ENCODE measurements at regions not wholly inside any gene's neighbourhood (a gene's known extent, or its start where the extent isn't known, plus 50 kb on each side); places are given as distances from the start of the nearest gene placed in this dataset.
"Not testable (repeated sequence)": the region's sequence is repeated elsewhere in the genome, so short reads cannot be mapped to it uniquely, and the experiment has no call there.

DNA sequence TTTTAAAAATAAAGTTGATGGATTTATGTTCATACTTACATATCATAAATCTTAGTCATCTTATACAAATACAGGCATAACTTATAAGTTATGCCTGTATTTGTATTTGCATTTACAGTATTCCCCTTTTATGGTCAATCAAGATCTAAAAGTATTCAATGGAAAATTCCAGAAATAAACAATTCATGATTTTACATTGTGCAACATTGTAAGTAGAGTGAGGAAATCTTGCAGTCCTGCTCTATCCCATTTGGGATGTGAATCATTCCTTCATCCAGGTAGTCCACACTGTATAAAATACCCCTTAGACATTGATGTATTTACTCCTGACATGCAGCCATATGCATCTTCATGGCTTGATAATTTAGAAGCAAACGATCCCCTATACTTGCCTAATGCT lies 795.3 kb downstream of the SLITRK1 start:
- H3K4me3 Mint-ChIP-seq (ENCODE audit: unreplicated experiment): no peak overlapping the region
- intact Hi-C loops (cut with micrococcal nuclease): no loop called here
- TF ChIP-seq, protein P1, sequence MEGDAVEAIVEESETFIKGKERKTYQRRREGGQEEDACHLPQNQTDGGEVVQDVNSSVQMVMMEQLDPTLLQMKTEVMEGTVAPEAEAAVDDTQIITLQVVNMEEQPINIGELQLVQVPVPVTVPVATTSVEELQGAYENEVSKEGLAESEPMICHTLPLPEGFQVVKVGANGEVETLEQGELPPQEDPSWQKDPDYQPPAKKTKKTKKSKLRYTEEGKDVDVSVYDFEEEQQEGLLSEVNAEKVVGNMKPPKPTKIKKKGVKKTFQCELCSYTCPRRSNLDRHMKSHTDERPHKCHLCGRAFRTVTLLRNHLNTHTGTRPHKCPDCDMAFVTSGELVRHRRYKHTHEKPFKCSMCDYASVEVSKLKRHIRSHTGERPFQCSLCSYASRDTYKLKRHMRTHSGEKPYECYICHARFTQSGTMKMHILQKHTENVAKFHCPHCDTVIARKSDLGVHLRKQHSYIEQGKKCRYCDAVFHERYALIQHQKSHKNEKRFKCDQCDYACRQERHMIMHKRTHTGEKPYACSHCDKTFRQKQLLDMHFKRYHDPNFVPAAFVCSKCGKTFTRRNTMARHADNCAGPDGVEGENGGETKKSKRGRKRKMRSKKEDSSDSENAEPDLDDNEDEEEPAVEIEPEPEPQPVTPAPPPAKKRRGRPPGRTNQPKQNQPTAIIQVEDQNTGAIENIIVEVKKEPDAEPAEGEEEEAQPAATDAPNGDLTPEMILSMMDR (IDR thresholded peaks at IDR 0.05; ENCODE audit: unreplicated experiment): no peak
- peaks cover 25% of the 10 kb centered on the region for H3K9me3 Mint-ChIP-seq (ENCODE audit: unreplicated experiment)
- peaks cover 11% of the 10 kb centered on the region for H3K4me1 Mint-ChIP-seq (ENCODE audit: insufficient read depth, unreplicated experiment)
- no peak overlapping the region for H3K27ac Mint-ChIP-seq (ENCODE audit: low read depth, unreplicated experiment)
- BruUV-seq (replicated peaks): no TSS peak
- POLR2A ChIA-PET: no interaction called here
- no peaks in the 10 kb centered on the region for H3K27me3 Mint-ChIP-seq (ENCODE audit: insufficient read depth, unreplicated experiment)
- no peak for DNase-seq (ENCODE audit: unreplicated experiment)
- CTCF ChIA-PET: no interaction called here
- no peaks in the 10 kb centered on the region for H3K36me3 Mint-ChIP-seq (ENCODE audit: insufficient read depth, unreplicated experiment)

DNA sequence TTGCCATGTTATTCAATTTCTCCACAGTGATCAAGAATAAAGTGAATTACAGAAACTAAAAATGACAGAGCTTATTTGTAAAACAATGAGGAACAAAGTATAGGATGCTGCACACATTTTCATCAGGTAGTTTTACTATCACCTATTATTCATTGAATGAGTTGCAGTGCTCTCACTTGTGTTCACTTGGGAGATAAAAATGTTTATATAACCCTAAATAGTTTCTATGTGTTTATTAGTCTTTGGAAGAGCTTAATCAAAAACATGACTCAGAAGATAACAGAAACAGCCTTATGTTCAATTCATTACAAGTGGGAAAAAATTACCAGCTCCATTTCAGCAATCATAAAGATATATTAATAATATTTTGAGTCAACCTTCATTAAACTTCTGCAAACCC lies 796.2 kb downstream of the SLITRK1 start:
- H3K9me3 Mint-ChIP-seq (ENCODE audit: unreplicated experiment): peaks cover 23% of the 10 kb centered on the region
- H3K4me3 Mint-ChIP-seq (ENCODE audit: unreplicated experiment): no peak overlapping the region
- ChIA-PET CTCF (no interaction called here), POLR2A (interaction anchor here (0.9 to 1.0 kb wide), 2 partner anchors 9 to 28 kb away, joined by 3 to 4 read pairs; no protein-coding TSS in a partner anchor)
- DNase-seq (ENCODE audit: unreplicated experiment): no peak
- TF ChIP-seq, protein P1 (IDR thresholded peaks at IDR 0.05; ENCODE audit: unreplicated experiment): no peak
- H3K4me1 Mint-ChIP-seq (ENCODE audit: insufficient read depth, unreplicated experiment): peaks cover 11% of the 10 kb centered on the region
- intact Hi-C loops (cut with micrococcal nuclease): no loop called here
- H3K36me3 Mint-ChIP-seq (ENCODE audit: insufficient read depth, unreplicated experiment): no peaks in the 10 kb centered on the region
- BruUV-seq (replicated peaks): no TSS peak
- no peaks in the 10 kb centered on the region for H3K27me3 Mint-ChIP-seq (ENCODE audit: insufficient read depth, unreplicated experiment)
- H3K27ac Mint-ChIP-seq (ENCODE audit: low read depth, unreplicated experiment): peak overlapping the region; percentile 49

- intact Hi-C loops (cut with micrococcal nuclease): no loop called here
- ChIA-PET CTCF (no interaction called here), POLR2A (interaction anchor here (0.9 to 1.0 kb wide), 2 partner anchors 8 to 29 kb away, joined by 3 to 4 read pairs; no protein-coding TSS in a partner anchor)
- no peak overlapping the region for H3K4me3 Mint-ChIP-seq (ENCODE audit: unreplicated experiment)
- DNase-seq (ENCODE audit: unreplicated experiment): peak; percentile 6
- BruUV-seq (replicated peaks): no TSS peak
- no peaks in the 10 kb centered on the region for H3K36me3 Mint-ChIP-seq (ENCODE audit: insufficient read depth, unreplicated experiment)
- H3K9me3 Mint-ChIP-seq (ENCODE audit: unreplicated experiment): peaks cover 18% of the 10 kb centered on the region
- H3K27ac Mint-ChIP-seq (ENCODE audit: low read depth, unreplicated experiment): peak overlapping the region; percentile 62
- no peaks in the 10 kb centered on the region for H3K27me3 Mint-ChIP-seq (ENCODE audit: insufficient read depth, unreplicated experiment)
- TF ChIP-seq, protein P1 (IDR thresholded peaks at IDR 0.05; ENCODE audit: unreplicated experiment): no peak
- peaks cover 11% of the 10 kb centered on the region for H3K4me1 Mint-ChIP-seq (ENCODE audit: insufficient read depth, unreplicated experiment)
These were observed 796.9 kb downstream of the SLITRK1 start for GRCh38 chr13:83085186-83085900.

DNA sequence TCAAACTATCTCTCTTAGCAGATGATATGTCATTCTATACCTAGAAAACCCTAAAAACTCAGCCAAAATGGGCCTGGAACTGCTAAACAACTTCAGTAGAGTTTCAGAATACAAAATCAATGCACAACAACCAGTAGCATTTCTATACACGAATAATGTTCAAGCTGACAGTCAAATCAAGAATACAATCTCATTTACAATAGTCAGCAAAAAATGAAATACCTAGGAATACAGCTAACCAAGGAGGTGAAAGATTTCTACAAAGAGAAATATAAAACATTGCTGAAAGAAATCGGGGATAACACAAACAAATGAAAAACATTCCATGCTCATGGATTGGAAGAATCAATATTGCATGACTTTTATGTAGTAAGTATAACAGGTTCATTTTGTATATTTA lies 804.8 kb downstream of the SLITRK1 start:
- H3K4me3 Mint-ChIP-seq (ENCODE audit: unreplicated experiment): no peak overlapping the region
- BruUV-seq (replicated peaks): no TSS peak
- H3K9me3 Mint-ChIP-seq (ENCODE audit: unreplicated experiment): peaks cover 8% of the 10 kb centered on the region
- CTCF ChIA-PET: no interaction called here
- DNase-seq (ENCODE audit: unreplicated experiment): no peak
- H3K27me3 Mint-ChIP-seq (ENCODE audit: insufficient read depth, unreplicated experiment): no peaks in the 10 kb centered on the region
- no peaks in the 10 kb centered on the region for H3K36me3 Mint-ChIP-seq (ENCODE audit: insufficient read depth, unreplicated experiment)
- intact Hi-C loops (cut with micrococcal nuclease): no loop called here
- POLR2A ChIA-PET: interaction anchor here (0.6 kb wide), 1 partner anchor 8 kb away, joined by 4 read pairs; no protein-coding TSS in a partner anchor
- TF ChIP-seq, protein P1 (IDR thresholded peaks at IDR 0.05; ENCODE audit: unreplicated experiment): no peak
- H3K4me1 Mint-ChIP-seq (ENCODE audit: insufficient read depth, unreplicated experiment): no peaks in the 10 kb centered on the region
- H3K27ac Mint-ChIP-seq (ENCODE audit: low read depth, unreplicated experiment): no peak overlapping the region

DNA sequence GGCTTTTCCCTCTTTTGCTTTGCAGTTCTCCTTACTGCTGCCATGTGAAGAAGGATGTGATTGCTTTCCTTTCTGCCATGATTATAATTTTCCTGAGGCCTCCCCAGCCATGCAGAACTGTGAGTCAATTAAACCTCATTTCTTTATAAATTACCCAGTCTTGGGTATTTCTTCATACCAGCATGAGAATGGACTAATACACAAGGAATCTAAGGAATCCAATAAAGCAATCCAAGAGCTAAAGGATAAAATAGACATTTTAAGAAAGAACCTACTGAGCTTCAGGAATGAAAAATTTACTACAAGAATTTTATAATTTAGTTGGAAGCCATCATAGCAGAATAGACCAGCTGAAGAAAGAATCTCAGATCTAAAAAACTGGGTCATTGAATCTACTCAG lies 808.3 kb downstream of the SLITRK1 start:
- H3K4me3 Mint-ChIP-seq (ENCODE audit: unreplicated experiment); H3K9me3 Mint-ChIP-seq (ENCODE audit: unreplicated experiment); POLR2A ChIA-PET; intact Hi-C loops (cut with micrococcal nuclease); DNase-seq (ENCODE audit: unreplicated experiment); CTCF ChIA-PET; BruUV-seq (replicated peaks); H3K36me3 Mint-ChIP-seq (ENCODE audit: insufficient read depth, unreplicated experiment); H3K27me3 Mint-ChIP-seq (ENCODE audit: insufficient read depth, unreplicated experiment); H3K4me1 Mint-ChIP-seq (ENCODE audit: insufficient read depth, unreplicated experiment): not testable (repeated sequence)
- H3K27ac Mint-ChIP-seq (ENCODE audit: low read depth, unreplicated experiment): peak overlapping the region; percentile 64
